ENCODE measurements at regions not wholly inside any gene's neighbourhood (a gene's known extent, or its start where the extent isn't known, plus 50 kb on each side); places are given as distances from the start of the nearest gene placed in this dataset.

GRCh38 chr2:67919490-67919889 is 143.3 kb downstream of the C1D start:
- no peak for DNase-seq (ENCODE audit: extremely low read depth, insufficient read length)
- TF ChIP-seq CTCF (IDR thresholded peaks at IDR 0.05; ENCODE audit: insufficient read depth, low read length, poor library complexity, severe bottlenecking), result no peak
- Histone ChIP-seq H3K36me3 (ENCODE audit: control insufficient read depth, insufficient read depth, low read length) (no peaks in the 10 kb centered on the region), H3K4me3 (replicated peaks; ENCODE audit: low read depth, low read length) (no peak overlapping the region), H3K27me3 (replicated peaks; ENCODE audit: control insufficient read depth, insufficient read depth, low read length) (no peaks in the 10 kb centered on the region)

- no peaks in the 10 kb centered on the region for H3K36me3 ChIP-seq (ENCODE audit: control insufficient read depth, insufficient read depth, low read length)
- no peaks in the 10 kb centered on the region for H3K27me3 ChIP-seq (replicated peaks; ENCODE audit: control insufficient read depth, insufficient read depth, low read length)
- no peak overlapping the region for H3K4me3 ChIP-seq (replicated peaks; ENCODE audit: low read depth, low read length)
- no peak for TF ChIP-seq CTCF (IDR thresholded peaks at IDR 0.05; ENCODE audit: insufficient read depth, low read length, poor library complexity, severe bottlenecking)
- no peak for DNase-seq (ENCODE audit: extremely low read depth, insufficient read length)
Observed at GRCh38 chr2:67922080-67922785, 140.6 kb downstream of the C1D start.

- DNase-seq (ENCODE audit: extremely low read depth, insufficient read length), result no peak
- Histone ChIP-seq H3K27me3 (replicated peaks; ENCODE audit: control insufficient read depth, insufficient read depth, low read length) (no peaks in the 10 kb centered on the region), H3K36me3 (ENCODE audit: control insufficient read depth, insufficient read depth, low read length) (no peaks in the 10 kb centered on the region), H3K4me3 (replicated peaks; ENCODE audit: low read depth, low read length) (no peak overlapping the region)
- no peak for TF ChIP-seq CTCF (IDR thresholded peaks at IDR 0.05; ENCODE audit: insufficient read depth, low read length, poor library complexity, severe bottlenecking)
Observed at GRCh38 chr2:67923696-67924095, 139.1 kb downstream of the C1D start.

- no peaks in the 10 kb centered on the region for H3K27me3 ChIP-seq (replicated peaks; ENCODE audit: control insufficient read depth, insufficient read depth, low read length)
- no peak overlapping the region for H3K4me3 ChIP-seq (replicated peaks; ENCODE audit: low read depth, low read length)
- no peak for DNase-seq (ENCODE audit: extremely low read depth, insufficient read length)
- no peaks in the 10 kb centered on the region for H3K36me3 ChIP-seq (ENCODE audit: control insufficient read depth, insufficient read depth, low read length)
- TF ChIP-seq CTCF (IDR thresholded peaks at IDR 0.05; ENCODE audit: insufficient read depth, low read length, poor library complexity, severe bottlenecking), result no peak
Observed at GRCh38 chr2:67927501-67927900, 135.3 kb downstream of the C1D start.

- DNase-seq (ENCODE audit: extremely low read depth, insufficient read length), result no peak
- H3K36me3 ChIP-seq (ENCODE audit: control insufficient read depth, insufficient read depth, low read length), result no peaks in the 10 kb centered on the region
- H3K4me3 ChIP-seq (replicated peaks; ENCODE audit: low read depth, low read length), result no peak overlapping the region
- H3K27me3 ChIP-seq (replicated peaks; ENCODE audit: control insufficient read depth, insufficient read depth, low read length), result no peaks in the 10 kb centered on the region
- TF ChIP-seq CTCF (IDR thresholded peaks at IDR 0.05; ENCODE audit: insufficient read depth, low read length, poor library complexity, severe bottlenecking), result no peak
Observed at GRCh38 chr2:67930156-67930555, 132.6 kb downstream of the C1D start.

GRCh38 chr2:67936969-67937368 is 125.8 kb downstream of the C1D start:
- Histone ChIP-seq H3K27me3 (replicated peaks; ENCODE audit: control insufficient read depth, insufficient read depth, low read length) (no peaks in the 10 kb centered on the region), H3K36me3 (ENCODE audit: control insufficient read depth, insufficient read depth, low read length) (no peaks in the 10 kb centered on the region), H3K4me3 (replicated peaks; ENCODE audit: low read depth, low read length) (no peak overlapping the region)
- no peak for TF ChIP-seq CTCF (IDR thresholded peaks at IDR 0.05; ENCODE audit: insufficient read depth, low read length, poor library complexity, severe bottlenecking)
- DNase-seq (ENCODE audit: extremely low read depth, insufficient read length), result no peak
